Astrocyte (in vitro differentiated cells and primary cell): ENCODE measurements at regions not wholly inside any gene's neighbourhood (a gene's known extent, or its start where the extent isn't known, plus 50 kb on each side); places are given as distances from the start of the nearest gene placed in this dataset.

Experiments used
- DNase-seq: peaks from one replicate; pipeline ENCODE4 v3.0.0-alpha.2; 2010; ENCODE audit warnings: low read depth
- FAIRE-seq: peaks from 2 replicates; lab custom pipeline; 2011; peaks lifted over from hg19 to GRCh38; lab: Jason Lieb, UNC
- H2AFZ ChIP-seq: 2 replicates; pipeline ENCODE4 v1.6.0; 2012; ENCODE audit warnings: low read depth, low read length, inconsistent platforms
- H3K27ac ChIP-seq: 2 replicates; pipeline ENCODE4 v1.5.1; 2011; ENCODE audit warnings: low read depth, low read length, inconsistent platforms
- H3K27me3 ChIP-seq: 2 replicates; pipeline ENCODE4 v1.6.0; 2011; ENCODE audit warnings: low read length, inconsistent platforms; ENCODE audit not compliant: insufficient read depth
- H3K36me3 ChIP-seq: 2 replicates; pipeline ENCODE4 v1.5.1; 2011; ENCODE audit warnings: low read length, inconsistent platforms; ENCODE audit not compliant: insufficient read depth
- H3K4me1 ChIP-seq: 2 replicates; pipeline ENCODE4 v1.5.1; 2011; ENCODE audit warnings: low read length, inconsistent platforms; ENCODE audit not compliant: insufficient read depth
- H3K4me2 ChIP-seq: 2 replicates; pipeline ENCODE4 v1.6.0; 2012; ENCODE audit warnings: low read length, inconsistent platforms
- H3K4me3 ChIP-seq: 2 replicates; pipeline ENCODE4 v1.5.1; 2011; ENCODE audit warnings: low read depth, mild to moderate bottlenecking, low read length, inconsistent platforms; ENCODE audit not compliant: insufficient read depth
- H3K79me2 ChIP-seq: 2 replicates; pipeline ENCODE4 v1.6.0; 2012; ENCODE audit warnings: mild to moderate bottlenecking, low read length, inconsistent platforms; ENCODE audit not compliant: insufficient read depth
- H3K9ac ChIP-seq: 2 replicates; pipeline ENCODE4 v1.6.0; 2012; ENCODE audit warnings: mild to moderate bottlenecking, low read length, inconsistent platforms
- H3K9me3 ChIP-seq: 2 replicates; pipeline ENCODE4 v1.5.1; 2012; ENCODE audit warnings: low read depth, mild to moderate bottlenecking, low read length, inconsistent platforms; ENCODE audit not compliant: insufficient read depth
- H4K20me1 ChIP-seq: 2 replicates; pipeline ENCODE4 v1.6.0; 2012; ENCODE audit warnings: low read length, inconsistent platforms; ENCODE audit not compliant: insufficient read depth
- H3K27ac Mint-ChIP-seq: one replicate; pipeline ENCODE4 v1.8.0; 2021; ENCODE audit warnings: mild to moderate bottlenecking, mixed read lengths; ENCODE audit not compliant: unreplicated experiment
- H3K27me3 Mint-ChIP-seq: one replicate; pipeline ENCODE4 v1.8.0; 2021; ENCODE audit warnings: low read depth, mixed read lengths; ENCODE audit not compliant: unreplicated experiment
- H3K36me3 Mint-ChIP-seq: one replicate; pipeline ENCODE4 v1.8.0; 2021; ENCODE audit warnings: low read depth, mixed read lengths; ENCODE audit not compliant: unreplicated experiment
- H3K4me1 Mint-ChIP-seq: one replicate; pipeline ENCODE4 v1.8.0; 2021; ENCODE audit warnings: low read depth, mixed read lengths; ENCODE audit not compliant: unreplicated experiment
- H3K4me3 Mint-ChIP-seq: one replicate; pipeline ENCODE4 v1.8.0; 2021; ENCODE audit warnings: mild to moderate bottlenecking, moderate library complexity, mixed read lengths; ENCODE audit not compliant: unreplicated experiment
- H3K9me3 Mint-ChIP-seq: one replicate; pipeline ENCODE4 v1.8.0; 2021; ENCODE audit warnings: mild to moderate bottlenecking, mixed read lengths; ENCODE audit not compliant: unreplicated experiment
- EZH2 ChIP-seq: IDR thresholded peaks from 2 replicates; pipeline ENCODE4 v1.6.1; 2012; ENCODE audit warnings: mild to moderate bottlenecking, low read length, inconsistent platforms; ENCODE audit not compliant: insufficient read depth
- TF ChIP-seq, protein P1 (sequence below): IDR thresholded peaks from 2 replicates; pipeline ENCODE4 v1.5.1; 2011; ENCODE audit warnings: low read depth, mild to moderate bottlenecking, inconsistent platforms, low read length, moderate library complexity; ENCODE audit not compliant: insufficient read depth

DNA sequence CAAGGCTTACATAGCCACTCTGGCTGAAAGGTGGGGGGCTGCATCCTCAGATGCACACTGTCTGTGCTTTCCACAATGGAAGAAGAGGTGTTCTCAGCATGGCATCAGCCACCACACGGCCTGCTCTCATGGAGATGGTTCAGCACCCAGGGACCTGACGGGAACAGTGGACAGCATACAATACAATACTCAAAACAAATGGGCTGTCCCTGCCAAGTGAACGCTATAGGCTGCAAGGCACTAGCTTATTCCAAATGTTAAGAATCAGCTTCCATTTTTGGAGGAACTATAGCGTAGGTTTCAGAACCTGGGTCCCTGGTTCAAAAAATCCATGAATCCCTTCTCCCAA is 77.2 kb downstream of the ZNF608 start:
- H3K9me3 ChIP-seq = no peaks in the 10 kb centered on the region
- Mint-ChIP-seq H3K36me3 (no peaks in the 10 kb centered on the region), H3K27me3 (no peaks in the 10 kb centered on the region), H3K27ac (no peak overlapping the region), H3K4me3 (no peak overlapping the region), H3K4me1 (peaks cover 58% of the 10 kb centered on the region), H3K9me3 (no peaks in the 10 kb centered on the region)
- peaks cover 50% of the 10 kb centered on the region for H3K79me2 ChIP-seq
- H2AFZ ChIP-seq = no peak overlapping the region
- peaks cover 15% of the 10 kb centered on the region for H3K4me1 ChIP-seq
- H4K20me1 ChIP-seq = peaks cover 24% of the 10 kb centered on the region
- no peaks in the 10 kb centered on the region for H3K27me3 ChIP-seq
- H3K36me3 ChIP-seq = no peaks in the 10 kb centered on the region
- H3K4me3 ChIP-seq = no peak overlapping the region
- no peak for DNase-seq
- no peak for FAIRE-seq
- TF ChIP-seq EZH2 = no peak
- TF ChIP-seq, protein P1, sequence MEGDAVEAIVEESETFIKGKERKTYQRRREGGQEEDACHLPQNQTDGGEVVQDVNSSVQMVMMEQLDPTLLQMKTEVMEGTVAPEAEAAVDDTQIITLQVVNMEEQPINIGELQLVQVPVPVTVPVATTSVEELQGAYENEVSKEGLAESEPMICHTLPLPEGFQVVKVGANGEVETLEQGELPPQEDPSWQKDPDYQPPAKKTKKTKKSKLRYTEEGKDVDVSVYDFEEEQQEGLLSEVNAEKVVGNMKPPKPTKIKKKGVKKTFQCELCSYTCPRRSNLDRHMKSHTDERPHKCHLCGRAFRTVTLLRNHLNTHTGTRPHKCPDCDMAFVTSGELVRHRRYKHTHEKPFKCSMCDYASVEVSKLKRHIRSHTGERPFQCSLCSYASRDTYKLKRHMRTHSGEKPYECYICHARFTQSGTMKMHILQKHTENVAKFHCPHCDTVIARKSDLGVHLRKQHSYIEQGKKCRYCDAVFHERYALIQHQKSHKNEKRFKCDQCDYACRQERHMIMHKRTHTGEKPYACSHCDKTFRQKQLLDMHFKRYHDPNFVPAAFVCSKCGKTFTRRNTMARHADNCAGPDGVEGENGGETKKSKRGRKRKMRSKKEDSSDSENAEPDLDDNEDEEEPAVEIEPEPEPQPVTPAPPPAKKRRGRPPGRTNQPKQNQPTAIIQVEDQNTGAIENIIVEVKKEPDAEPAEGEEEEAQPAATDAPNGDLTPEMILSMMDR = no peak
- no peak overlapping the region for H3K9ac ChIP-seq
- no peak overlapping the region for H3K27ac ChIP-seq
- H3K4me2 ChIP-seq = no peak overlapping the region

- Histone ChIP-seq H3K4me3 (no peak overlapping the region), H3K27ac (no peak overlapping the region), H3K9ac (no peak overlapping the region), H3K4me2 (no peak overlapping the region), H2AFZ (no peak overlapping the region), H4K20me1 (peaks cover 20% of the 10 kb centered on the region), H3K27me3 (no peaks in the 10 kb centered on the region), H3K79me2 (peaks cover 53% of the 10 kb centered on the region), H3K9me3 (no peaks in the 10 kb centered on the region), H3K4me1 (peaks cover 15% of the 10 kb centered on the region), H3K36me3 (no peaks in the 10 kb centered on the region)
- FAIRE-seq (no peak), DNase-seq (no peak)
- Mint-ChIP-seq H3K4me3 (no peak overlapping the region), H3K27me3 (no peaks in the 10 kb centered on the region), H3K27ac (no peak overlapping the region), H3K36me3 (no peaks in the 10 kb centered on the region), H3K4me1 (peaks cover 63% of the 10 kb centered on the region), H3K9me3 (no peaks in the 10 kb centered on the region)
- no peak for TF ChIP-seq EZH2
- TF ChIP-seq, protein P1 = no peak
Observed at GRCh38 chr5:124668353-124669299, 77.8 kb downstream of the ZNF608 start.

GRCh38 chr5:124665625-124666024 is 80.8 kb downstream of the ZNF608 start:
- H3K79me2 ChIP-seq = peaks cover 40% of the 10 kb centered on the region
- no peak overlapping the region for H3K27ac Mint-ChIP-seq
- H3K27me3 ChIP-seq = no peaks in the 10 kb centered on the region
- DNase-seq = no peak
- no peaks in the 10 kb centered on the region for H3K36me3 ChIP-seq
- no peak overlapping the region for H3K4me2 ChIP-seq
- peaks cover 16% of the 10 kb centered on the region for H4K20me1 ChIP-seq
- no peaks in the 10 kb centered on the region for H3K27me3 Mint-ChIP-seq
- H3K27ac ChIP-seq = no peak overlapping the region
- H3K9me3 Mint-ChIP-seq = no peaks in the 10 kb centered on the region
- no peak overlapping the region for H3K4me3 ChIP-seq
- TF ChIP-seq, protein P1 = no peak
- TF ChIP-seq EZH2 = no peak
- no peaks in the 10 kb centered on the region for H3K36me3 Mint-ChIP-seq
- no peaks in the 10 kb centered on the region for H3K9me3 ChIP-seq
- FAIRE-seq = no peak
- H3K4me1 ChIP-seq = peaks cover 38% of the 10 kb centered on the region
- H2AFZ ChIP-seq = no peak overlapping the region
- H3K4me1 Mint-ChIP-seq = peaks cover 83% of the 10 kb centered on the region
- no peak overlapping the region for H3K4me3 Mint-ChIP-seq
- no peak overlapping the region for H3K9ac ChIP-seq
